B cell (primary cell): ENCODE measurements at regions not wholly inside any gene's neighbourhood (a gene's known extent, or its start where the extent isn't known, plus 50 kb on each side); places are given as distances from the start of the nearest gene placed in this dataset.

ENCODE experiments used
- CTCF ChIP-seq: fragments of 200-600 bp; IDR thresholded peaks from one replicate; pipeline ENCODE4 v1.8.0; 2022; ENCODE audit warnings: antibody characterized with exemption, mild to moderate bottlenecking
- EZH2 ChIP-seq: IDR thresholded peaks from 2 replicates; pipeline ENCODE4 v1.6.1; 2012; ENCODE audit warnings: borderline replicate concordance, low read depth, mild to moderate bottlenecking, moderate library complexity, low read length; ENCODE audit not compliant: insufficient read depth, poor library complexity, severe bottlenecking

- no peak for TF ChIP-seq CTCF
- no peak for TF ChIP-seq EZH2
Measured at GRCh38 chr12:72134246-72135020, 137.7 kb upstream of the TRHDE start.
